Small intestine (tissue), 7 donors: ENCODE measurements at regions not wholly inside any gene's neighbourhood (a gene's known extent, or its start where the extent isn't known, plus 50 kb on each side); places are given as distances from the start of the nearest gene placed in this dataset.

Experiments
- DNase-seq, 2 donors: peaks; one replicate each; pipeline versions ENCODE4 v3.0.0 to v3.0.0-alpha.2; 2013
- FAIRE-seq: peaks from 2 replicates; lab custom pipeline; 2012; peaks lifted over from hg19 to GRCh38; lab: Jason Lieb, UNC
- H3K27ac ChIP-seq, 3 donors: one replicate each; pipeline ENCODE4 v1.5.1; 2013; ENCODE audit warnings: low read length in 2 of 3, mild to moderate bottlenecking in 2 of 3, control low read depth in 1 of 3, inconsistent platforms in 1 of 3, low read depth in 1 of 3, moderate library complexity in 1 of 3
- H3K27me3 ChIP-seq, 3 donors: one replicate each; pipeline ENCODE4 v1.6.1; 2013; ENCODE audit warnings: low read length in 3 of 3, inconsistent platforms in 1 of 3; ENCODE audit not compliant: control insufficient read depth in 3 of 3, insufficient read depth in 3 of 3
- H3K36me3 ChIP-seq, 3 donors: one replicate each; pipeline ENCODE4 v1.6.1; 2013; ENCODE audit warnings: low read length in 3 of 3, inconsistent platforms in 1 of 3, low read depth in 1 of 3, mild to moderate bottlenecking in 1 of 3, moderate library complexity in 1 of 3; ENCODE audit not compliant: control insufficient read depth in 3 of 3, insufficient read depth in 2 of 3
- H3K4me1 ChIP-seq, 3 donors: one replicate each; pipeline ENCODE4 v1.6.1; 2013; ENCODE audit warnings: low read length in 2 of 3, inconsistent platforms in 1 of 3, low read depth in 1 of 3, mild to moderate bottlenecking in 1 of 3, moderate library complexity in 1 of 3; ENCODE audit not compliant: control insufficient read depth in 3 of 3, insufficient read depth in 2 of 3
- H3K4me3 ChIP-seq, 3 donors: one replicate each; pipeline ENCODE4 v1.5.1; 2013; ENCODE audit warnings: low read length in 3 of 3, control low read depth in 1 of 3, inconsistent platforms in 1 of 3, low read depth in 1 of 3, mild to moderate bottlenecking in 1 of 3, moderate library complexity in 1 of 3
- H3K9me3 ChIP-seq, 2 donors: one replicate each; pipeline ENCODE4 v1.6.1; 2013; ENCODE audit warnings: low read depth in 1 of 2, low read length in 1 of 2; ENCODE audit not compliant: control insufficient read depth in 2 of 2, insufficient read depth in 1 of 2
- WGBS, 3 donors: extraction: QIAGEN DNeasy Blood & Tissue Kit; methylation state at CpG; one replicate each; pipeline ENCODE4 v1.1.7; 2013; 5-methylcytosine and 5-hydroxymethylcytosine counted together
- donor health status: healthy with polysubstance abuse.
- donor health status: control.
- donor health status: control.
- donor health status: Bipolar disorder and iron deficiency.
- donor health status: healthy.

DNA sequence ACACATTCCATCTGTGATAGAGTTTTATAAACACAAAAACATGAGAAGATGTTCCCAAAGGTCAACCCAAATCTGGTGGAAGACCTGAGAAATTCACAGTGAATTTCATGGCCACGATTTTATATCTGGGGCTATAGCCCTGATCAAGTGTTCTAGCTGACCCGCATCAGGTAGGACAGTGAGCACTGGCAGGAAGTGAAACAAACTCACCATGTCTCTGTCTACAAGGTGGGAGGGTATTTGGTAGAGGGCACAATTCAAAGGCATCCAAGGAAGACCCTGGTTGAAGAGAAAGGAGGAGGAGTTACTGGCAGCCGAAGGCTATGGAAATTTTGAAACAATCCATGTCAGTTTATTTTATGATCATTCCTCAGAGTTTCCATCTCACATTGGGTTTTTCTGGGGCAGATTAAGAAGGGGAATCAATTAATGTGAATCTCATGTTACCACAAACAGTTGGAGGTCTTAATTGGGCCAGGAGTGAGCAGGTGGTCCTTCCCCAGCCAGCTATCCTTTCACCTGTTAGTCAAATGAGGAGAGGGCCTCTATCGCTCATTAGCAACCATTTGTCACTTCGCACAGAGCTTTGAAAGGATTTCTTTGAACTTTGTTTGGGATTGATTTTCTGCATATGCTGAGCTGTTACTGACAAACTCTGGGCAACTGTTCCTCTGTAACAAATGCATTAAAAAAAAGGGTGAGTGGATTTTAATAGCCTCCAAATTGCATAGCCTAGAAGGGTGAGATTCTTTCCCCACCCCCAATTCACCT lies 612.0 kb upstream of the CLINT1 start:
- 69 to 78% (median 77%) methylated on average over 5 of the region's 5 CpGs for WGBS, 3 donors
- Histone ChIP-seq H3K27ac (no peak overlapping the region), H3K4me3 (no peak overlapping the region), H3K4me1 (peaks cover 0 to 4% (median 0%) of the 10 kb centered on the region in 3 donors), H3K36me3 (no peaks in the 10 kb centered on the region), H3K27me3 (peaks cover 0 to 2% (median 0%) of the 10 kb centered on the region in 3 donors), H3K9me3 (no peaks in the 10 kb centered on the region)
- no peak for FAIRE-seq
- DNase-seq: peak in 1 of 2 donors; percentile 21

DNA sequence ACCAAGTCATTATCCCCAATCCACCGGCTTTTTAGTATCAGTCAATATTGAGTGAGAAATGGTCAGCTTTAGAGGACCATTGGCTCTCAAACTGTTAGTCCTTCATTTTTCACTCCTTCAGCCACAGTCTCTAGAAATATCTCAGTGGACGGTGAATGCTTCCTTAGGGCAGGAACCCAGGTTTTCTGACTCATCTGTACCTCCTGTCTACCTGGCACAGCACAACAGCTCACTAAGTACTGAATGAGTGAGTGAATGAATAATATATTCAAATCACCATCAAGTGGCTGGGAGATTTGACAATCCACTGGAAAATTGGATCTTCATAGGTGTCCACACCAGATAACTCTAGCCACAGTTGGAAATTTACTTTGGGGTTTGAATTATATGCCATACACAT lies 609.5 kb upstream of the CLINT1 start:
- whole genome bisulfite sequencing, 3 donors: 88 to 95% (median 88%) methylated on average over 2 of the region's 2 CpGs
- no peak overlapping the region for H3K27ac ChIP-seq

DNA sequence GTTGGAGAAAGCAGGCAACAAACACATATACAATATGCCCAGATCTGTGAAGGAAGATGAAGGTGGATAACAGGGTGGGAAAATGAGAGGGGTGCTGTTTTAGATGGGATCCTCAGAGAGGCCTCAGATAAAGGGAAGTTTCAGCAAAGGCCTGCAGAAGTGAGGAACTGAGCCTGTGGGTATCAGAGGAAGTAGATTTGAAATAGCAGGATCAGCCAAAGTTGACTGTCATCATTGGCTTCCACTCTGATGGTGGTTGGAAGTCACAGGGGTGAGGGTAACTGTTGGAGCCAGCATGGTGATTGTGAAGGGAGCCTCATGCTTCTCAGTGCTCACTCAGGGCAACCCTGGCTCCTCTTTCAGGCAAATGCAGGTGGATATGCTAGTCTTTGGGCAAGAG lies 607.2 kb upstream of the CLINT1 start:
- H3K36me3 ChIP-seq: no peaks in the 10 kb centered on the region
- peak overlapping the region in 1 of 3 donors; percentile 60 for H3K27ac ChIP-seq
- no peaks in the 10 kb centered on the region for H3K27me3 ChIP-seq
- no peak overlapping the region for H3K4me3 ChIP-seq
- FAIRE-seq (no peak), DNase-seq (no peak)
- peaks cover 0 to 23% (median 0%) of the 10 kb centered on the region in 3 donors for H3K4me1 ChIP-seq
- no peaks in the 10 kb centered on the region for H3K9me3 ChIP-seq

More for the DNA sequence above, 609.5 kb upstream of the CLINT1 start:
- Histone ChIP-seq H3K36me3 (no peaks in the 10 kb centered on the region), H3K27me3 (no peaks in the 10 kb centered on the region), H3K4me1 (peaks cover 0 to 23% (median 0%) of the 10 kb centered on the region in 3 donors), H3K4me3 (no peak overlapping the region), H3K9me3 (no peaks in the 10 kb centered on the region)
- FAIRE-seq: no peak
- DNase-seq: no peak

DNA sequence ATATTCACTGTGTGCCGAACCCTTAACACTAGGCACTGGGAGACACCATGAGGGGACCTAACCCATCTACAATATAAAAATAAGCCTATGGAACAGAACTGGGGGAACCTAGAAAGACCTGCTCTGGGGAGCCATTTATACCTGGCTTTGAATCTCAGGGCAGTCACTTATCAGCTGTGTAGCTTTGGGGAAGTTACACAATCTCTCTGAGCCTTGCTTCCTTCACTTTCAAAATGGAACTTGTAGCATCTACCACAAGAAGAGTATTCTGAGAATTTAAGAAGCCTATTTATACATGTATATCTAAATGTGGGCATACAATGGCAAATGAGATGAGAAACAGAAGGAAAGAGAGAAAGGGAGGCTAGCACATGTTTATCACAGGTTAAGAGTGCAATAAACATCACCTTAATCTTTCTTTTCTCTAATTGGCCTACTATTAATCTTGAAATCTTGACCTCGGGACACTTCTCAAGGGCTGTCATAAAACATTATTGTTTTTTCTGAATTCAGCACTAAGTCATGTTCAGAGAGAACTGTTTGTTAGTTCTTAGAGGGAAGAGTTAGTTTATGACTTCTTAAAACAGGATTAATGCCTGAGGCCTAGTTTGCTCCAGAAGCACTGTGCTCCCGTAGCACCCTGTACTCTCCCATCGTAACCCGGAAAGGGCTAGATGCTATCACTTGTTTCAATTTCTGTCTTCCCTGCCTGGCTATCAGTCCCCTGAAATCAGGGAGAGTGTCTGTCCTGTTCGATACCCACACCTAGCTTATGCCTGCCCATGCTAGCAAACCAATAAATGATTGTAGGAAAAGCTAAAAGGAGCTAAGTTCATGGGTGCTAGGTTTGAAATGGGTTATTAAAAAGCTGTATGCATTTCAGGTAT lies 606.4 kb upstream of the CLINT1 start:
- WGBS, 3 donors: 39 to 69% (median 45%) methylated on average over 6 of the region's 6 CpGs
- H3K9me3 ChIP-seq: no peaks in the 10 kb centered on the region
- peaks cover 0 to 23% (median 0%) of the 10 kb centered on the region in 3 donors for H3K4me1 ChIP-seq
- no peaks in the 10 kb centered on the region for H3K36me3 ChIP-seq
- H3K27me3 ChIP-seq: no peaks in the 10 kb centered on the region
- peak overlapping the region in 1 of 3 donors; percentile 60 for H3K27ac ChIP-seq
- DNase-seq: peak; percentile 13 to 66
- no peak overlapping the region for H3K4me3 ChIP-seq
- no peak for FAIRE-seq

DNA sequence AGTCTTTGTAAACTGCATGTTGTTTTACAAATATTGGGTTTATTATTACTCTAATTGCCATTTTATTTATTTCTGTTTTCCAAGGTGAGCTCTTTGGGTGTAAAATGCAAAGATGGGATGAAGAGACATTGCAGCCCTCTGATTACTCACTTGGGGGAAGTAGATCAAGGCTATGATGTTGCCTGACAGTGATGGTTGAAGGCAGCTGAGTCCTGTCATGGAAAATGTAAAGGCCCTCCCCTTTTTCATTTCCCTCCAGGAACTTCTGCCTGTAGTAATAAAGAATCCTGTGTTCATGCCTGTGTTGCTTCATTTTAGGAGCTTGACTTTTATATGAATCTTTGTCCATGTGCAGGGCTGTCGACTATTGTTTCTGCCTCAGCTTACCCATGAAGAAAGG lies 605.4 kb upstream of the CLINT1 start:
- Histone ChIP-seq H3K4me1 (peaks cover 0 to 23% (median 0%) of the 10 kb centered on the region in 3 donors), H3K27me3 (no peaks in the 10 kb centered on the region), H3K27ac (peak overlapping the region in 1 of 3 donors; percentile 8), H3K9me3 (no peaks in the 10 kb centered on the region), H3K36me3 (no peaks in the 10 kb centered on the region), H3K4me3 (no peak overlapping the region)
- FAIRE-seq (no peak), DNase-seq (peak in 1 of 2 donors; percentile 29)
- 79 to 95% (median 94%) methylated on average over 1 of the region's 1 CpG for WGBS, 3 donors

DNA sequence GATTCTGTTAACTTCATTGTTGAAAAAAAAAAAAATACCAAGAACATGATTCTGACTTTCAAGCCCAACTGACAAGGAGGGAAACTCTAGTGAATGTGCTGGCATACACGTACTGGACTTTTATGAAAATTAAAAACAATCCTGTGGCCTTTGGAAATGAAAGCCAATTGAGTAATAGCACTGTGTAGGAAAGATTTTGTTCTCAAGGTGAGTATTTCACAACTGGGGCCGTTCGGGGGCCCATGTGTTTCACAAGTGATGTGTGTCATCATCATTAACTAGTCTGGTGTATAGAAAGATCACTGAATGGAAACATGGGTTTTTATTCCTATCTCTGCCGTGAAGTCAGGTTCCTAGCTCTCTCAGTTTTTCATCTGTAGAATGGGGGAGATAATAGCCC lies 605.0 kb upstream of the CLINT1 start:
- Histone ChIP-seq H3K27ac (peak overlapping the region in 1 of 3 donors; percentile 40), H3K4me3 (no peak overlapping the region), H3K36me3 (no peaks in the 10 kb centered on the region), H3K4me1 (peaks cover 0 to 23% (median 0%) of the 10 kb centered on the region in 3 donors), H3K9me3 (no peaks in the 10 kb centered on the region), H3K27me3 (no peaks in the 10 kb centered on the region)
- WGBS, 3 donors: 54 to 64% (median 60%) methylated on average over 4 of the region's 4 CpGs
- no peak for FAIRE-seq
- DNase-seq: peak in 1 of 2 donors; percentile 80

DNA sequence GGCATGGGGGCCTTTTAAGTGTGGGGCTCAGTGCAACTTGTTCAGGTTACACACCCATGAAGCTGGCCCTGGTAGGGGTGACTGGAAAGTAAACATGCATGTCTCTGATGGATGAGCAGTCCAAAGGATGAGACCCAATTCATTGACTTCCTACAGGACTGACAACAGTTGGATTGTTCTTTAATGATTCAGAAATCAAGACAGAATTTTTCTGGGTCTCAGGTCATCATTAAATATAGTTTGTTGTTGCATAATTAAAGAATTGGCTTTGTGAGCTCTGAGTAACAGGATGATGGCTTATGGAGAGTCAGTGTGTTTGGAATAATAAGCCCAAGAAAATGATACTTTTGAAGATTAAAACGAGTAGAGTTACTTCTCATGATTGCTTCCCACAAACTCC lies 604.2 kb upstream of the CLINT1 start:
- Histone ChIP-seq H3K4me1 (peaks cover 0 to 23% (median 0%) of the 10 kb centered on the region in 3 donors), H3K27ac (no peak overlapping the region)
- 45 to 59% (median 52%) methylated on average over 1 of the region's 1 CpG for WGBS, 3 donors

DNA sequence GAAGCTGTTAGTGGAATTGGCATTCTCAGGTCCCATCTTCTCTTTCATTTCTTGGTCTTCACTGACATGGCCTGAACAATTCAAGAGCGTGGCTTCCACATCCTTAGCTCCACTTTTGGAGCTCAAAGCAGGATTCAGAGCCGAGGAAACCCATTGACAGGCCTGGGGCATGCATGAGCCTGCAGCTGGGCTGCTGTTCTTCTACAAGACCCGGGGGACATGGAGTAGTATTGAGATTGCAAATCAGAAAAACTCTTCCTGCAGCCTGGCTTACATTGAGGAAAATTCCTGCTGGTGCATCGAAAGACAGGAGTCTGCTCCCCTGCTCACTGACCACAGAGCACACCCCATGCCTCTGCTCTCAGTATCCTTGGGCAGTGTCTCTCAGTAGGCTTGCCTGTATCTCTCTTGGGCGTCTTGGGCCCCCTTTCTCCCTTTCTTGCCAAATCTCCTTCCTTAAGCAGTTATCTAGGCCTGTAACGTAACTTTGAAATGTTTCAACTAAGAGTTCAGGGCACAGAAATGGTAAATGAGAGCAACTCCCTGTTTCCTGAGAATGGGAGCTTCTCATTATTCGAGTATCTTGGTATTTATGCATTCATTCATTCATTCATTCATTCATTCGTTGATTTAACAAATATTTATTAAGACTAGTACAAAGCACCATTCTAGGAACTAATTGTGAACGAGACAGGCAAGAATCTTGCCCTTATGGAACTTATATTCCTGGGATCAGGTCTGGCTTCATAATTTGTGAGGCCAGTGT lies 603.6 kb upstream of the CLINT1 start:
- Histone ChIP-seq H3K4me1 (peaks cover 0 to 23% (median 0%) of the 10 kb centered on the region in 3 donors), H3K36me3 (no peaks in the 10 kb centered on the region), H3K27me3 (no peaks in the 10 kb centered on the region), H3K4me3 (no peak overlapping the region), H3K9me3 (no peaks in the 10 kb centered on the region), H3K27ac (no peak overlapping the region)
- DNase-seq: no peak
- 67 to 83% (median 70%) methylated on average over 9 of the region's 9 CpGs for WGBS, 3 donors
- no peak for FAIRE-seq

More for the DNA sequence above, 604.2 kb upstream of the CLINT1 start:
- no peak for DNase-seq
- no peak for FAIRE-seq
- no peaks in the 10 kb centered on the region for H3K36me3 ChIP-seq
- H3K9me3 ChIP-seq: no peaks in the 10 kb centered on the region
- no peaks in the 10 kb centered on the region for H3K27me3 ChIP-seq
- no peak overlapping the region for H3K4me3 ChIP-seq
